K562 (cell line): ENCODE measurements at regions not wholly inside any gene's neighbourhood (a gene's known extent, or its start where the extent isn't known, plus 50 kb on each side); places are given as distances from the start of the nearest gene placed in this dataset.

Experiments
- ATAC-seq: fragments of 200-7000 bp; cut with Tn5 transposase; 3 replicates; pipeline ENCODE4 v1.9.1; 2020; ENCODE audit warnings: moderate library complexity
- BruUV-seq: library from RNA; stranded (reverse); fragments of 400-500 nt; replicated peaks from 2 replicates; lab custom pipeline; 2021; lab: Mats Ljungman, UMichigan
- CTCF ChIA-PET: fragments of 300-600 bp; formaldehyde crosslinking; extraction: SDS; loops from one replicate; lab custom pipeline; 2021; ENCODE audit warnings: low intra/inter-chr PET ratio; lab: Yijun Ruan, JAX
- POLR2A ChIA-PET: fragments of 300-600, 350-650 bp; sonication (Branson Sonifier 250); formaldehyde crosslinking; extraction: SDS; loops from one replicate; lab custom pipeline; 2021; ENCODE audit warnings: antibody characterized with exemption, inconsistent platforms; lab: Yijun Ruan, JAX
- DNase-seq, 4 experiments: peaks; one replicate each; pipeline versions ENCODE4 v3.0.0 to v3.0.0-alpha.2; 2011 to 2018; ENCODE audit warnings: low spot score in 3 of 4, mixed read lengths in 3 of 4; ENCODE audit errors: extremely low read depth in 1 of 4
- FAIRE-seq: peaks from 2 replicates; lab custom pipeline; 2011; peaks lifted over from hg19 to GRCh38; lab: Jason Lieb, UNC
- H2AFZ ChIP-seq: 2 replicates; pipeline ENCODE4 v1.6.0; 2011; ENCODE audit warnings: low read depth, low read length, control low read depth, inconsistent platforms
- H3K27ac ChIP-seq: fragments of 200-600 bp; 3 replicates; pipeline ENCODE4 v1.8.0; 2011; ENCODE audit warnings: low read depth, mild to moderate bottlenecking, control low read depth, inconsistent platforms, low read length, moderate library complexity, mixed read lengths; ENCODE audit errors: extremely low read depth
- H3K27me3 ChIP-seq, 2 experiments: fragments of 300-600 bp in 1 of 2; 2 replicates in 1 of 2; 3 replicates in 1 of 2; pipeline versions ENCODE4 v1.6.0 to v1.8.0; 2011; ENCODE audit warnings: inconsistent platforms in 2 of 2, low read length in 2 of 2, mild to moderate bottlenecking in 1 of 2, mixed read lengths in 1 of 2, moderate library complexity in 1 of 2; ENCODE audit not compliant: control insufficient read depth in 2 of 2, insufficient read depth in 2 of 2
- H3K36me3 ChIP-seq: fragments of 300-600 bp; 3 replicates; pipeline ENCODE4 v1.8.0; 2011; ENCODE audit warnings: mild to moderate bottlenecking, low read length, inconsistent platforms; ENCODE audit not compliant: control insufficient read depth, insufficient read depth
- H3K4me1 ChIP-seq, 2 experiments: fragments of 200-600 bp in 1 of 2; replicated peaks in 1 of 2; 2 replicates in 1 of 2; 3 replicates in 1 of 2; pipeline versions ENCODE4 v1.5.1 to v1.8.0; 2011; ENCODE audit warnings: inconsistent platforms in 2 of 2, low read length in 2 of 2, mild to moderate bottlenecking in 1 of 2, mixed read lengths in 1 of 2, moderate library complexity in 1 of 2; ENCODE audit not compliant: control insufficient read depth in 2 of 2, insufficient read depth in 2 of 2
- H3K4me2 ChIP-seq: 2 replicates; pipeline ENCODE4 v1.6.1; 2011; ENCODE audit warnings: low read length, control low read depth, inconsistent platforms, mixed read lengths; ENCODE audit not compliant: insufficient read depth
- H3K4me3 ChIP-seq: fragments of 200-600 bp; sonication (generic), shearing (Covaris generic); 2 replicates; pipeline ENCODE4 v1.5.1; 2016; ENCODE audit warnings: control low read depth, inconsistent platforms
- H3K79me2 ChIP-seq: fragments of 200-600 bp; 3 replicates; pipeline ENCODE4 v1.8.0; 2011; ENCODE audit warnings: low read length, inconsistent platforms; ENCODE audit not compliant: control insufficient read depth, insufficient read depth
- H3K9ac ChIP-seq, 2 experiments: 2 replicates each; pipeline versions ENCODE4 v1.6.0 to v1.6.1; 2011; ENCODE audit warnings: low read depth in 2 of 2, low read length in 2 of 2, control low read depth in 1 of 2, inconsistent platforms in 1 of 2, mild to moderate bottlenecking in 1 of 2, mixed read lengths in 1 of 2; ENCODE audit not compliant: insufficient read depth in 1 of 2
- H3K9me1 ChIP-seq: one replicate; pipeline ENCODE4 v1.6.0; 2011; ENCODE audit warnings: inconsistent platforms, mild to moderate bottlenecking, low read length, moderate library complexity; ENCODE audit not compliant: control insufficient read depth, insufficient read depth
- H3K9me3 ChIP-seq: replicated peaks from 2 replicates; pipeline ENCODE4 v1.5.1; 2011; ENCODE audit warnings: low read depth, low read length, inconsistent platforms; ENCODE audit not compliant: control insufficient read depth, insufficient read depth
- H4K20me1 ChIP-seq: replicated peaks from 2 replicates; pipeline ENCODE4 v1.6.1; 2011; ENCODE audit warnings: low read length, inconsistent platforms, mixed read lengths; ENCODE audit not compliant: control insufficient read depth, insufficient read depth
- ATF6 ChIP-seq: sonication (generic); formaldehyde crosslinking; IDR thresholded peaks from 2 replicates; pipeline ENCODE4 v1.4.0; 2020; ENCODE audit warnings: mild to moderate bottlenecking, missing genetic modification reagents
- BRF1 ChIP-seq: IDR thresholded peaks from 3 replicates; pipeline ENCODE4 v1.6.1; 2011; ENCODE audit warnings: borderline replicate concordance, mild to moderate bottlenecking; ENCODE audit not compliant: insufficient read length; ENCODE audit errors: extremely low read depth
- C11orf30 ChIP-seq: fragments of 450-650 bp; IDR thresholded peaks from 2 replicates; pipeline ENCODE4 v1.6.1; 2016; ENCODE audit warnings: low read depth, mild to moderate bottlenecking
- MXD1 ChIP-seq: fragments of 250-450 bp; sonication (Bioruptor Pico); IDR thresholded peaks from 2 replicates; pipeline ENCODE4 v1.8.0; 2021; ENCODE audit warnings: borderline replicate concordance, mild to moderate bottlenecking, moderate library complexity; ENCODE audit not compliant: poor library complexity, severe bottlenecking
- PRDM10 ChIP-seq: fragments of 450-650 bp; IDR thresholded peaks from 2 replicates; pipeline ENCODE4 v1.6.1; 2018; ENCODE audit not compliant: partially characterized antibody
- RCOR1 ChIP-seq, 2 experiments: IDR thresholded peaks; 2 replicates each; pipeline ENCODE4 v1.6.1; 2012; ENCODE audit warnings: low read depth in 2 of 2, low read length in 2 of 2, borderline replicate concordance in 1 of 2, improper control_type of control experiment in 1 of 2
- ZHX1 ChIP-seq: fragments of 150-350 bp; conservative IDR thresholded peaks from 2 replicates; pipeline ENCODE4 v1.6.1; 2014; ENCODE audit warnings: low read length
- ZNF76 ChIP-seq: fragments of 250-450 bp; sonication (Bioruptor Pico); IDR thresholded peaks from 2 replicates; pipeline ENCODE4 v1.4.0; 2020; ENCODE audit warnings: mild to moderate bottlenecking, moderate library complexity, borderline replicate concordance
- WGBS: fragments of 100-300 bp; shearing (Covaris generic); methylation state at CpG from one replicate; pipeline ENCODE4 v1.1.6; 2016; ENCODE audit warnings: low coverage, mixed read lengths; ENCODE audit not compliant: insufficient coverage; ENCODE audit errors: missing lambda C conversion rate; 5-methylcytosine and 5-hydroxymethylcytosine counted together
- in situ Hi-C: fragments of 300-500 bp; cut with MboI; formaldehyde crosslinking; loops from 4 replicates; pipeline ENCODE4 v1.15.0; 2018; ENCODE audit warnings: inconsistent platforms, mixed read lengths
- intact Hi-C: fragments of 100-400 bp; cut with micrococcal nuclease; formaldehyde crosslinking; loops from 2 replicates; pipeline ENCODE4 v1.14.2; 2022

- TF ChIP-seq MXD1 (CRISPR knock-in tag) = no peak
- TF ChIP-seq, all 486 proteins: peak for 0
These were observed 263.9 kb downstream of the TOX3 start (continued) for GRCh38 chr16:52283018-52283417.

GRCh38 chr16:52280086-52280485 is 266.9 kb downstream of the TOX3 start:
- WGBS = 0% methylated on average over 1 of the region's 1 CpG
- ChIA-PET POLR2A (no interaction called here), CTCF (no interaction called here)
- no peaks in the 10 kb centered on the region for H3K9me1 ChIP-seq
- H3K36me3 ChIP-seq = no peaks in the 10 kb centered on the region
- H3K27me3 ChIP-seq = no peaks in the 10 kb centered on the region
- H3K4me1 ChIP-seq = no peaks in the 10 kb centered on the region
- H3K9ac ChIP-seq = no peak overlapping the region
- intact Hi-C loops (no loop called here), in situ Hi-C loops (no loop called here)
- H3K79me2 ChIP-seq = no peaks in the 10 kb centered on the region
- no peak overlapping the region for H3K27ac ChIP-seq
- no peaks in the 10 kb centered on the region for H3K9me3 ChIP-seq
- H3K4me3 ChIP-seq = no peak overlapping the region
- ATAC-seq = no peak
- no peak for DNase-seq
- no peak overlapping the region for H2AFZ ChIP-seq
- H3K4me2 ChIP-seq = no peak overlapping the region
- BruUV-seq = no TSS peak
- no peaks in the 10 kb centered on the region for H4K20me1 ChIP-seq
- no peak for FAIRE-seq
- TF ChIP-seq ZNF76 (CRISPR knock-in tag) (no peak), ATF6 (CRISPR knock-in tag) (no peak), BRF1 (no peak), PRDM10 (no peak), ZHX1 (no peak), RCOR1 (IDR thresholded peaks at IDR 0.05; ENCODE audit: borderline replicate concordance in 1 of 2, low read depth in 2 of 2, low read length in 2 of 2) (no peak), C11orf30 (no peak)
